SK-N-SH treated with all-trans-retinoic acid at 6 μM for 48 hours (cell line): ENCODE measurements at regions not wholly inside any gene's neighbourhood (a gene's known extent, or its start where the extent isn't known, plus 50 kb on each side); places are given as distances from the start of the nearest gene placed in this dataset.

ENCODE experiments used
- ARNTL ChIP-seq: fragments of 450-650 bp; formaldehyde crosslinking; IDR thresholded peaks from 2 replicates; pipeline ENCODE4 v1.5.0; 2020; ENCODE audit warnings: low read depth, mild to moderate bottlenecking, moderate library complexity, borderline replicate concordance
- CREB5 ChIP-seq: fragments of 250-450 bp; sonication (Bioruptor Pico); IDR thresholded peaks from 2 replicates; pipeline ENCODE4 v1.5.1; 2020; ENCODE audit warnings: low read depth, mild to moderate bottlenecking, moderate library complexity
- RARB ChIP-seq: fragments of 250-450 bp; sonication (Bioruptor Pico); IDR thresholded peaks from 2 replicates; pipeline ENCODE4 v1.8.0; 2021; ENCODE audit warnings: mild to moderate bottlenecking, moderate library complexity
- ZFP30 ChIP-seq: fragments of 450-650 bp; formaldehyde crosslinking; IDR thresholded peaks from 2 replicates; pipeline ENCODE4 v1.5.0; 2022; ENCODE audit warnings: mild to moderate bottlenecking, moderate library complexity

GRCh38 chr2:219973136-219973535 is 345.7 kb downstream of the SLC4A3 start:
- TF ChIP-seq ZFP30 (no peak), RARB (CRISPR knock-in tag) (no peak), ARNTL (CRISPR knock-in tag) (no peak), CREB5 (CRISPR knock-in tag) (no peak)
